GM23338 (cell line): ENCODE measurements at regions not wholly inside any gene's neighbourhood (a gene's known extent, or its start where the extent isn't known, plus 50 kb on each side); places are given as distances from the start of the nearest gene placed in this dataset.
"Not testable (repeated sequence)": the region's sequence is repeated elsewhere in the genome, so short reads cannot be mapped to it uniquely, and the experiment has no call there.

Source experiments
- CREB1 ChIP-seq: fragments of 250-450 bp; sonication (Bioruptor Pico); IDR thresholded peaks from 2 replicates; pipeline ENCODE4 v1.5.0; 2020; ENCODE audit warnings: low read depth, mild to moderate bottlenecking, moderate library complexity
- EZH2 ChIP-seq: fragments of 200-600 bp; sonication (generic); IDR thresholded peaks from one replicate; pipeline ENCODE4 v1.8.0; 2017; ENCODE audit warnings: antibody characterized with exemption, mild to moderate bottlenecking, low read depth; ENCODE audit not compliant: unreplicated experiment
- POLR2AphosphoS5 ChIP-seq: IDR thresholded peaks from 2 replicates; pipeline ENCODE4 v1.6.1; 2016; ENCODE audit warnings: antibody characterized with exemption, low read depth
- STAT1 ChIP-seq: IDR thresholded peaks from one replicate; pipeline ENCODE4 v1.6.1; 2016; ENCODE audit warnings: antibody characterized with exemption; ENCODE audit not compliant: unreplicated experiment
- TF ChIP-seq, protein P1 (sequence below), 2 experiments: fragments of 200-600 bp in 1 of 2; sonication (generic) in 1 of 2; conservative IDR thresholded peaks; 2 replicates each; pipeline versions ENCODE4 v1.5.1 to v1.6.1; 2016 to 2017; ENCODE audit warnings: antibody characterized with exemption in 2 of 2, low read depth in 2 of 2, mild to moderate bottlenecking in 2 of 2, moderate library complexity in 1 of 2
- TF ChIP-seq, protein P2 (sequence below): fragments of 250-450 bp; sonication (Bioruptor Pico); IDR thresholded peaks from 2 replicates; pipeline ENCODE4 v1.5.0; 2020; ENCODE audit warnings: mild to moderate bottlenecking, moderate library complexity

DNA sequence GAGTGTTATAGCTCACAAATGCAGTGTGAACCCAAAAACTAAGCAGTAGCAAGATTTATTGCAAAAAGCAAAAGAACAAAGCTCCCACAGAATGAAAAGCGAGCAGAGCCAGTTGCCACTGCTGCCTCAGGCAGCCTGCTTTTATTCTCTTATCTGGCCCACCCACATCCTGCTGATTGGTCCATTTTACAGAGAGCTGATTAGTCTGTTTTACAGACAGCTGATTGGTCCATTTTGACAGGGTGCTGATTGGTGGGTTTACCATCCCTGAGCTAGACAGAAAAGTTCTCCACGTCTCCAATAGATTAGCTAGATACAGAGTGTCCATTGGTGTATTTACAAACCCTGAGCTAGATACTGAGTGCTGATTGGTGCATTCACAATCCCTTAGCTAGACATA, 55.1 kb upstream of the VASH1 start:
- TF ChIP-seq POLR2AphosphoS5, CREB1, EZH2, STAT1: not testable (repeated sequence)
- TF ChIP-seq, protein P1, sequence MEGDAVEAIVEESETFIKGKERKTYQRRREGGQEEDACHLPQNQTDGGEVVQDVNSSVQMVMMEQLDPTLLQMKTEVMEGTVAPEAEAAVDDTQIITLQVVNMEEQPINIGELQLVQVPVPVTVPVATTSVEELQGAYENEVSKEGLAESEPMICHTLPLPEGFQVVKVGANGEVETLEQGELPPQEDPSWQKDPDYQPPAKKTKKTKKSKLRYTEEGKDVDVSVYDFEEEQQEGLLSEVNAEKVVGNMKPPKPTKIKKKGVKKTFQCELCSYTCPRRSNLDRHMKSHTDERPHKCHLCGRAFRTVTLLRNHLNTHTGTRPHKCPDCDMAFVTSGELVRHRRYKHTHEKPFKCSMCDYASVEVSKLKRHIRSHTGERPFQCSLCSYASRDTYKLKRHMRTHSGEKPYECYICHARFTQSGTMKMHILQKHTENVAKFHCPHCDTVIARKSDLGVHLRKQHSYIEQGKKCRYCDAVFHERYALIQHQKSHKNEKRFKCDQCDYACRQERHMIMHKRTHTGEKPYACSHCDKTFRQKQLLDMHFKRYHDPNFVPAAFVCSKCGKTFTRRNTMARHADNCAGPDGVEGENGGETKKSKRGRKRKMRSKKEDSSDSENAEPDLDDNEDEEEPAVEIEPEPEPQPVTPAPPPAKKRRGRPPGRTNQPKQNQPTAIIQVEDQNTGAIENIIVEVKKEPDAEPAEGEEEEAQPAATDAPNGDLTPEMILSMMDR (conservative IDR thresholded peaks at IDR 0.05; ENCODE audit: low read depth in 2 of 2): not testable (repeated sequence)
- TF ChIP-seq, protein P2, sequence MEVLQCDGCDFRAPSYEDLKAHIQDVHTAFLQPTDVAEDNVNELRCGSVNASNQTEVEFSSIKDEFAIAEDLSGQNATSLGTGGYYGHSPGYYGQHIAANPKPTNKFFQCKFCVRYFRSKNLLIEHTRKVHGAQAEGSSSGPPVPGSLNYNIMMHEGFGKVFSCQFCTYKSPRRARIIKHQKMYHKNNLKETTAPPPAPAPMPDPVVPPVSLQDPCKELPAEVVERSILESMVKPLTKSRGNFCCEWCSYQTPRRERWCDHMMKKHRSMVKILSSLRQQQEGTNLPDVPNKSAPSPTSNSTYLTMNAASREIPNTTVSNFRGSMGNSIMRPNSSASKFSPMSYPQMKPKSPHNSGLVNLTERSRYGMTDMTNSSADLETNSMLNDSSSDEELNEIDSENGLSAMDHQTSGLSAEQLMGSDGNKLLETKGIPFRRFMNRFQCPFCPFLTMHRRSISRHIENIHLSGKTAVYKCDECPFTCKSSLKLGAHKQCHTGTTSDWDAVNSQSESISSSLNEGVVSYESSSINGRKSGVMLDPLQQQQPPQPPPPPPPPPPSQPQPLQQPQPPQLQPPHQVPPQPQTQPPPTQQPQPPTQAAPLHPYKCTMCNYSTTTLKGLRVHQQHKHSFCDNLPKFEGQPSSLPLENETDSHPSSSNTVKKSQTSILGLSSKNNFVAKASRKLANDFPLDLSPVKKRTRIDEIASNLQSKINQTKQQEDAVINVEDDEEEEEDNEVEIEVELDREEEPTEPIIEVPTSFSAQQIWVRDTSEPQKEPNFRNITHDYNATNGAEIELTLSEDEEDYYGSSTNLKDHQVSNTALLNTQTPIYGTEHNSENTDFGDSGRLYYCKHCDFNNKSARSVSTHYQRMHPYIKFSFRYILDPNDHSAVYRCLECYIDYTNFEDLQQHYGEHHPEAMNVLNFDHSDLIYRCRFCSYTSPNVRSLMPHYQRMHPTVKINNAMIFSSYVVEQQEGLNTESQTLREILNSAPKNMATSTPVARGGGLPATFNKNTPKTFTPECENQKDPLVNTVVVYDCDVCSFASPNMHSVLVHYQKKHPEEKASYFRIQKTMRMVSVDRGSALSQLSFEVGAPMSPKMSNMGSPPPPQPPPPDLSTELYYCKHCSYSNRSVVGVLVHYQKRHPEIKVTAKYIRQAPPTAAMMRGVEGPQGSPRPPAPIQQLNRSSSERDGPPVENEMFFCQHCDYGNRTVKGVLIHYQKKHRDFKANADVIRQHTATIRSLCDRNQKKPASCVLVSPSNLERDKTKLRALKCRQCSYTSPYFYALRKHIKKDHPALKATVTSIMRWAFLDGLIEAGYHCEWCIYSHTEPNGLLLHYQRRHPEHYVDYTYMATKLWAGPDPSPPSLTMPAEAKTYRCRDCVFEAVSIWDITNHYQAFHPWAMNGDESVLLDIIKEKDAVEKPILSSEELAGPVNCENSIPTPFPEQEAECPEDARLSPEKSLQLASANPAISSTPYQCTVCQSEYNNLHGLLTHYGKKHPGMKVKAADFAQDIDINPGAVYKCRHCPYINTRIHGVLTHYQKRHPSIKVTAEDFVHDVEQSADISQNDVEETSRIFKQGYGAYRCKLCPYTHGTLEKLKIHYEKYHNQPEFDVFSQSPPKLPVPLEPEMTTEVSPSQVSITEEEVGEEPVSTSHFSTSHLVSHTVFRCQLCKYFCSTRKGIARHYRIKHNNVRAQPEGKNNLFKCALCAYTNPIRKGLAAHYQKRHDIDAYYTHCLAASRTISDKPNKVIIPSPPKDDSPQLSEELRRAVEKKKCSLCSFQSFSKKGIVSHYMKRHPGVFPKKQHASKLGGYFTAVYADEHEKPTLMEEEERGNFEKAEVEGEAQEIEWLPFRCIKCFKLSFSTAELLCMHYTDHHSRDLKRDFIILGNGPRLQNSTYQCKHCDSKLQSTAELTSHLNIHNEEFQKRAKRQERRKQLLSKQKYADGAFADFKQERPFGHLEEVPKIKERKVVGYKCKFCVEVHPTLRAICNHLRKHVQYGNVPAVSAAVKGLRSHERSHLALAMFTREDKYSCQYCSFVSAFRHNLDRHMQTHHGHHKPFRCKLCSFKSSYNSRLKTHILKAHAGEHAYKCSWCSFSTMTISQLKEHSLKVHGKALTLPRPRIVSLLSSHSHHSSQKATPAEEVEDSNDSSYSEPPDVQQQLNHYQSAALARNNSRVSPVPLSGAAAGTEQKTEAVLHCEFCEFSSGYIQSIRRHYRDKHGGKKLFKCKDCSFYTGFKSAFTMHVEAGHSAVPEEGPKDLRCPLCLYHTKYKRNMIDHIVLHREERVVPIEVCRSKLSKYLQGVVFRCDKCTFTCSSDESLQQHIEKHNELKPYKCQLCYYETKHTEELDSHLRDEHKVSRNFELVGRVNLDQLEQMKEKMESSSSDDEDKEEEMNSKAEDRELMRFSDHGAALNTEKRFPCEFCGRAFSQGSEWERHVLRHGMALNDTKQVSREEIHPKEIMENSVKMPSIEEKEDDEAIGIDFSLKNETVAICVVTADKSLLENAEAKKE: not testable (repeated sequence)
